ENCODE measurements at regions not wholly inside any gene's neighbourhood (a gene's known extent, or its start where the extent isn't known, plus 50 kb on each side); places are given as distances from the start of the nearest gene placed in this dataset.

DNA sequence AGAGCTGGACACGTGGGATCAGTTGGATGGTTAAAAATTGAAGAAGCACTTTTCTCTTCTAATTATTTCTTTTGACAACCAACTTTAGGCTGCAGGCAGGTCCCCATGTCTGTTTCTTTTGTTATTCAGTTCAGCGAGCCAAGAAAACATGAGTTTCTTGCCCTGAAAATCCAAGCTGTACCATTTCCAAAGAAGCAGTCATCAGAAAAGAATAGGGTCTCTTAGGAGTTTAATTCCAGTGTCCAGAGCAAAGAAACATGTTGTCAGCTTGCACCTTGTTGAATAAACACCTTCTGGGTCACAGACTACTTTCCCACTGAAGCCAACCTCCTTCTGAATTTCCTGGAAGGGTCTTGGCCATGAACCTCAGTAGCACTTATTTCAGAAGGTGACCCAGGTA, 170.5 kb upstream of the COPS8 start:
- TF ChIP-seq GATA2 (IDR thresholded peaks at IDR 0.05; ENCODE audit: low read depth, low read length) (no peak), GATA3 (IDR thresholded peaks at IDR 0.05; ENCODE audit: low read depth, low read length) (no peak)

All from SH-SY5Y (cell line).